ENCODE measurements at regions not wholly inside any gene's neighbourhood (a gene's known extent, or its start where the extent isn't known, plus 50 kb on each side); places are given as distances from the start of the nearest gene placed in this dataset.
A peak's percentile ranks its signal among the peaks of the same experiment; 100 is the strongest.
"Not testable (repeated sequence)": the region's sequence is repeated elsewhere in the genome, so short reads cannot be mapped to it uniquely, and the experiment has no call there.

- DNase-seq, result no peak
Measured at GRCh38 chr9:16057541-16057940, 504.7 kb downstream of the CCDC171 start.

- peak; percentile 76 for DNase-seq
Measured at GRCh38 chr9:16058131-16058549, 505.3 kb downstream of the CCDC171 start.

- no peak for DNase-seq
Measured at GRCh38 chr9:16060436-16061129, 507.7 kb downstream of the CCDC171 start.

- DNase-seq, result peak; percentile 95
Measured at GRCh38 chr9:16062542-16063240, 509.8 kb downstream of the CCDC171 start.

GRCh38 chr9:16063241-16063591, 510.4 kb downstream of the CCDC171 start:
- peak; percentile 80 for DNase-seq

- DNase-seq, result no peak
Measured at GRCh38 chr9:16064771-16065170, 511.9 kb downstream of the CCDC171 start.

- DNase-seq, result not testable (repeated sequence)
Measured at GRCh38 chr9:16066201-16066600, 513.4 kb downstream of the CCDC171 start.

GRCh38 chr9:16068476-16068875, 515.6 kb downstream of the CCDC171 start:
- no peak for DNase-seq

GRCh38 chr9:16069249-16069648, 516.4 kb downstream of the CCDC171 start:
- DNase-seq, result no peak

- DNase-seq, result no peak
Measured at GRCh38 chr9:16069671-16070454, 517.0 kb downstream of the CCDC171 start.

GRCh38 chr9:16070455-16071145, 517.8 kb downstream of the CCDC171 start:
- DNase-seq, result no peak

GRCh38 chr9:16071400-16071799, 518.6 kb downstream of the CCDC171 start:
- DNase-seq, result no peak

- peak; percentile 77 for DNase-seq
Measured at GRCh38 chr9:16074963-16075362, 522.1 kb downstream of the CCDC171 start.

- peak; percentile 40 for DNase-seq
Measured at GRCh38 chr9:16075696-16076095, 522.9 kb downstream of the CCDC171 start.

GRCh38 chr9:16076511-16076910, 523.7 kb downstream of the CCDC171 start:
- DNase-seq, result no peak

- DNase-seq, result no peak
Measured at GRCh38 chr9:16082796-16083195, 530.0 kb downstream of the CCDC171 start.

- no peak for DNase-seq
Measured at GRCh38 chr9:16085167-16085726, 532.4 kb downstream of the CCDC171 start.

- peak; percentile 39 for DNase-seq
Measured at GRCh38 chr9:16090907-16091629, 538.2 kb downstream of the CCDC171 start.

- DNase-seq, result no peak
Measured at GRCh38 chr9:16092142-16093091, 539.6 kb downstream of the CCDC171 start.

- DNase-seq, result no peak
Measured at GRCh38 chr9:16098306-16098705, 545.5 kb downstream of the CCDC171 start.

Measured in NCI-H226 (cell line).